Mucosa of descending colon (tissue), 3 donors: ENCODE measurements at regions not wholly inside any gene's neighbourhood (a gene's known extent, or its start where the extent isn't known, plus 50 kb on each side); places are given as distances from the start of the nearest gene placed in this dataset.

ENCODE experiments used
- ATAC-seq: fragments of 200-7000 bp; cut with Tn5 transposase; one replicate; pipeline ENCODE4 v1.9.1; 2020; ENCODE audit warnings: mild to moderate bottlenecking, moderate library complexity
- DNase-seq, 3 donors: peaks; one replicate each; pipeline ENCODE4 v3.0.0-alpha.2; 2020
- H3K36me3 ChIP-seq: fragments of 200-600 bp; one replicate; pipeline ENCODE4 v1.8.0; 2021; ENCODE audit warnings: low read depth, mild to moderate bottlenecking
- H3K4me1 ChIP-seq: fragments of 200-600 bp; one replicate; pipeline ENCODE4 v1.8.0; 2021; ENCODE audit warnings: low read depth, mild to moderate bottlenecking
- H3K4me3 ChIP-seq: fragments of 200-600 bp; one replicate; pipeline ENCODE4 v1.8.0; 2021; ENCODE audit warnings: mild to moderate bottlenecking
- H3K9me3 ChIP-seq: fragments of 200-600 bp; one replicate; pipeline ENCODE4 v1.8.0; 2021; ENCODE audit warnings: mild to moderate bottlenecking
- intact Hi-C, 2 donors: fragments of 100-400 bp; cut with DNase I in 1 of 2; cut with micrococcal nuclease in 1 of 2; formaldehyde crosslinking; loops; one replicate each; pipeline versions ENCODE4 v1.11.0 to v1.11.1; 2022; cut with DNase I, micrococcal nuclease
- TF ChIP-seq, protein P1 (sequence below): fragments of 200-600 bp; IDR thresholded peaks from one replicate; pipeline ENCODE4 v1.8.0; 2022; ENCODE audit warnings: antibody characterized with exemption, mild to moderate bottlenecking
- donor health status: DM: no; HTN: no; CAD: no; lungs with moderate emphysema.
- donor health status: DM: no; HTN: no; CAD: no.
- donor health status: DM: no; HTN: yes; CAD: no.

DNA sequence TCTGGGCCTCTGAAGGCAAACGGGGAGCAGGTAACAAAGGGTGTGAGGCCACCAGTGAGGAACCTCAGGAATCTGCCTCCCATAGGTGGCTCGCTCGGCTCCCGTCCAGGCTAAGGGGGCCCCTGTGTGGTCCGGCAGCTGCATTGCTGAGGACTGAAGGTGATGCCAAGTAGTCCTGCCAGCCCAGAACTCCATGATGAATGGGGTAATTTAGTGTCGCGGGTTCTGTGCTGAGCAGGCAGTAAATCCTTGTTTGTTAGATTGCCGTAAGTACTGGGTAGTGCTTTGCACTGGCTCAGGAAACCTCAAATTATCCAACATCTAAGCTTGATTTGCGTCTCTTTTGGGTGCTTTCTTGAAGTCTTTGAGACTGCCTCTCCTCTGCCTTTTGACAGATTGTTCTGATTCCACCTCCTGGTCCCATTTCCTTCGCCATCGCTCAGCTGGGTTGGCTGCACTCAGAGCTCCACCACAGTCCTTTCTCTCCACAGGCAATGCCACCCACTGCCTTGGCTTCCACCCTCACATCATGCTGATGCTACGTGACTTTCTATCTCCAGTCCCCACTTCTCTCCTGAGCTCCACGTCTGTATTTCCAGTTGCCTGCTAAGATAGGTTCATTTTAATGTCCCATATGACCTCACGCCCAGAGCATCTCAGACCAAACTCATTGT is 392.0 kb downstream of the FUT8 start:
- Histone ChIP-seq H3K4me1 (no peaks in the 10 kb centered on the region), H3K9me3 (peaks cover 11% of the 10 kb centered on the region), H3K36me3 (no peaks in the 10 kb centered on the region), H3K4me3 (no peak overlapping the region)
- no peak for DNase-seq
- intact Hi-C loops = no loop called here
- no peak for ATAC-seq
- TF ChIP-seq, protein P1, sequence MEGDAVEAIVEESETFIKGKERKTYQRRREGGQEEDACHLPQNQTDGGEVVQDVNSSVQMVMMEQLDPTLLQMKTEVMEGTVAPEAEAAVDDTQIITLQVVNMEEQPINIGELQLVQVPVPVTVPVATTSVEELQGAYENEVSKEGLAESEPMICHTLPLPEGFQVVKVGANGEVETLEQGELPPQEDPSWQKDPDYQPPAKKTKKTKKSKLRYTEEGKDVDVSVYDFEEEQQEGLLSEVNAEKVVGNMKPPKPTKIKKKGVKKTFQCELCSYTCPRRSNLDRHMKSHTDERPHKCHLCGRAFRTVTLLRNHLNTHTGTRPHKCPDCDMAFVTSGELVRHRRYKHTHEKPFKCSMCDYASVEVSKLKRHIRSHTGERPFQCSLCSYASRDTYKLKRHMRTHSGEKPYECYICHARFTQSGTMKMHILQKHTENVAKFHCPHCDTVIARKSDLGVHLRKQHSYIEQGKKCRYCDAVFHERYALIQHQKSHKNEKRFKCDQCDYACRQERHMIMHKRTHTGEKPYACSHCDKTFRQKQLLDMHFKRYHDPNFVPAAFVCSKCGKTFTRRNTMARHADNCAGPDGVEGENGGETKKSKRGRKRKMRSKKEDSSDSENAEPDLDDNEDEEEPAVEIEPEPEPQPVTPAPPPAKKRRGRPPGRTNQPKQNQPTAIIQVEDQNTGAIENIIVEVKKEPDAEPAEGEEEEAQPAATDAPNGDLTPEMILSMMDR = no peak

DNA sequence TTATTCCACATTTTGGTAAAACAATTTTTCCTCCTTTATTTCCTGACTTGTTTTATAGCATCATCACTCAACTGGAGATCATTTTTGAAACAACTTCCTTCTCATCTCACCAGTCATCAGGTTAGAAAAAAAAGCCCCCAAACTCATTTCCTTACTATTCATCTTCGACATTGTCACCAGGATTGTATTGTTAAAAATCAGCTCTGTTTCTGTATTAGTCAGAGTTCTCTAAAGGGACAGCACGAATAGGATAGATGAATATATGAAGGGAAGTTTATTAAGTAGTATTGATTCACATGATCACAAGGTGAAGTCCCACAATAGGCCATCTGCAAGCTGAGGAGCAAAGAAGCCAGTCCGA is 392.6 kb downstream of the FUT8 start:
- H3K4me3 ChIP-seq = no peak overlapping the region
- TF ChIP-seq, protein P1 = no peak
- H3K4me1 ChIP-seq = no peaks in the 10 kb centered on the region
- intact Hi-C loops = no loop called here
- peaks cover 11% of the 10 kb centered on the region for H3K9me3 ChIP-seq
- DNase-seq (no peak), ATAC-seq (no peak)
- no peaks in the 10 kb centered on the region for H3K36me3 ChIP-seq

DNA sequence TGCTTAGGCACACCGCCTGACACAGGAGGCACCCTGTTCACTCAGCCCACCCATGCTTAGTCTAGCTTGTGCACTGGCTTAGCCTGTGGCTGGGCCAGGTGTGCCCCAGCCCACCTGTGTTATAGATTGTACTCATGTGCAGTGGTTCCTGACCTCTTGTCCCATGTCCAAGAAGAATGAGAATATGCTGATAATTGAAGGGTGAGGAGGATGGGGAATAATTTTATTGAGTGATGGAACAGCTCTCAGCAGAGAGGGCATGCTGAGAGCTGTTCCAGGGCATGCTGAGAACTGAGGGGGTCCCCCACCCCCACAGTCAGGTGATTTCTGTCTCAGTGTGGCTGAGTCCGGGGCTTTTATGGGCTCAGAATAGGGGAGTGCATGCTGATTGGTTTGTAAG is 395.9 kb downstream of the FUT8 start:
- intact Hi-C loops = no loop called here
- peaks cover 11% of the 10 kb centered on the region for H3K9me3 ChIP-seq
- H3K4me3 ChIP-seq = no peak overlapping the region
- TF ChIP-seq, protein P1 = no peak
- ATAC-seq (no peak), DNase-seq (no peak)
- no peaks in the 10 kb centered on the region for H3K4me1 ChIP-seq
- no peaks in the 10 kb centered on the region for H3K36me3 ChIP-seq

DNA sequence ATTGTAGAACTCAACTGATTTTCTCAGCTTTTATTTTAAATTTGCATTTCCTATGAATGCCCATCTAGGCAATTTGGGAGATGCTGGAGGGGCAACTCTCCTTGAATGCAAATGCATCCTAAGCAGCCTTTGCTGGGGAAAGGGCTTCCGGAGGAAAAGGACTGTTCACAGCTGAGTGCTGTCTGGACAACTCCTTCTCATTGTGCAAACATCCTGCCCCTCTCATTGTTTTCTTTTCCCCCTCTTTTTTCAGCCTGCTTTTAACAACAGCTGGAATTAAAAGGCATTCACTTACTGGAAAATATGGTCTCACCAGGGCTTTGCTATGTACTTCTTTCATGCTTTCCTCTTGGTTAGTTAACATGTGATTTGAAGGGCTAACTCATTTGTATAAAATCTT is 397.8 kb downstream of the FUT8 start:
- H3K9me3 ChIP-seq = peaks cover 11% of the 10 kb centered on the region
- H3K4me1 ChIP-seq = no peaks in the 10 kb centered on the region
- intact Hi-C loops = no loop called here
- no peaks in the 10 kb centered on the region for H3K36me3 ChIP-seq
- TF ChIP-seq, protein P1 = no peak
- no peak overlapping the region for H3K4me3 ChIP-seq
- ATAC-seq = no peak
- no peak for DNase-seq

DNA sequence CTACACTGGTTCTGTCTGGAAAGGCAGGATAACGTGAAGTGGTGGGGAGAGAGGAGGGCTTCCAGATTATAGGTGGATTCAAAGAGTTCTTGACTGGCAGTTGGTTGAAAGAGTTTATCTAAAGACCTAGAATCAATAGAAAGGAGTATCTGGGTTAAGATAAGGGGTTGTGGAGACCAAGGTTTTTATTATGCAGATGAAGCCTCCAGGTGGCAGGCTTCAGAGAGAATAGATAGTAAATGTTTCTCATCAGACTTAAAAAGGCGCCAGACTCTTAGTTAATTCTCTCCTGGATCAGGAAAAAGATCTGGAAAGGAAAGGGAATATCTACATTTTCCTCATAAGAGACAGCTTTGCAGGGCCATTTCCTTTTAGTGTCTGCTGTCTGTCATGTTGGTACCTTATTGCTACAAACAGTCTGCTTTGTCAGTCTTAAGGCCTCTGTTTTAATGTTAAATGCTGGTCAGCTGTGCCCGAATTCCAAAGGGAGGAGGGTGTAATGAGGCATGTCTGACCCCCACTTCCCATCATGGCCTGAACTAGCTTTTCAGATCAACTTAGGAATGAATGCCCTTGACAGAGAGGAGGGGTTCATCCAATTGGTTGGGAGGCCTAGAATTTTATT is 401.3 kb downstream of the FUT8 start:
- H3K36me3 ChIP-seq = no peaks in the 10 kb centered on the region
- intact Hi-C loops = no loop called here
- no peak for DNase-seq
- no peak for ATAC-seq
- TF ChIP-seq, protein P1 = no peak
- peaks cover 3% of the 10 kb centered on the region for H3K9me3 ChIP-seq
- no peak overlapping the region for H3K4me3 ChIP-seq
- no peaks in the 10 kb centered on the region for H3K4me1 ChIP-seq
